ENCODE measurements at regions not wholly inside any gene's neighbourhood (a gene's known extent, or its start where the extent isn't known, plus 50 kb on each side); places are given as distances from the start of the nearest gene placed in this dataset.

DNA sequence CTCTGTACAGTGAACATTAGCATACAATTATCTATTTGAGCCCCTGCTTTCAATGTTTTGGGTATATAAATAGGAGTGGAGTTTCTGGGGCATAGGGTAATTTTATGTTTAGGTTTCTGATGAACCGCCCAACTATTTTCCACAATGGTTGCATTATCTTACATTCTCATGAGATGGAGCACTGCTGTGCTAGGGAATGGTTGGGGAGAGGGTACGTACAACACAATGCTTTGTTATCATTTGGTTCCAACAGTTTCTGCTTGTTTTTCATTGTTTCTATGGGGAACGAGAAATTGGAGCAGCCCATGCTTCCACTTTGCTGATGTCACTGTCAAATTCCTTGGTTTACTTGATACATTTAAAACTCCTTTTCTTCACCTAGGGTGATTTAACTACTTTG is 1115.3 kb downstream of the REEP3 start (continued):
- TF ChIP-seq, protein P1, sequence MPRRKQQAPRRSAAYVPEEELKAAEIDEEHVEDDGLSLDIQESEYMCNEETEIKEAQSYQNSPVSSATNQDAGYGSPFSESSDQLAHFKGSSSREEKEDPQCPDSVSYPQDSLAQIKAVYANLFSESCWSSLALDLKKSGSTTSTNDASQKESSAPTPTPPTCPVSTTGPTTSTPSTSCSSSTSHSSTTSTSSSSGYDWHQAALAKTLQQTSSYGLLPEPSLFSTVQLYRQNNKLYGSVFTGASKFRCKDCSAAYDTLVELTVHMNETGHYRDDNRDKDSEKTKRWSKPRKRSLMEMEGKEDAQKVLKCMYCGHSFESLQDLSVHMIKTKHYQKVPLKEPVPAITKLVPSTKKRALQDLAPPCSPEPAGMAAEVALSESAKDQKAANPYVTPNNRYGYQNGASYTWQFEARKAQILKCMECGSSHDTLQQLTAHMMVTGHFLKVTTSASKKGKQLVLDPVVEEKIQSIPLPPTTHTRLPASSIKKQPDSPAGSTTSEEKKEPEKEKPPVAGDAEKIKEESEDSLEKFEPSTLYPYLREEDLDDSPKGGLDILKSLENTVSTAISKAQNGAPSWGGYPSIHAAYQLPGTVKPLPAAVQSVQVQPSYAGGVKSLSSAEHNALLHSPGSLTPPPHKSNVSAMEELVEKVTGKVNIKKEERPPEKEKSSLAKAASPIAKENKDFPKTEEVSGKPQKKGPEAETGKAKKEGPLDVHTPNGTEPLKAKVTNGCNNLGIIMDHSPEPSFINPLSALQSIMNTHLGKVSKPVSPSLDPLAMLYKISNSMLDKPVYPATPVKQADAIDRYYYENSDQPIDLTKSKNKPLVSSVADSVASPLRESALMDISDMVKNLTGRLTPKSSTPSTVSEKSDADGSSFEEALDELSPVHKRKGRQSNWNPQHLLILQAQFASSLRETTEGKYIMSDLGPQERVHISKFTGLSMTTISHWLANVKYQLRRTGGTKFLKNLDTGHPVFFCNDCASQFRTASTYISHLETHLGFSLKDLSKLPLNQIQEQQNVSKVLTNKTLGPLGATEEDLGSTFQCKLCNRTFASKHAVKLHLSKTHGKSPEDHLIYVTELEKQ (tag by site-specific recombination; IDR thresholded peaks at IDR 0.05; ENCODE audit: borderline replicate concordance) = no peak
- no peak for TF ChIP-seq TCF7L2 (IDR thresholded peaks at IDR 0.05; ENCODE audit: borderline replicate concordance, low read depth, low read length)
- TF ChIP-seq ZNF302 (tag by site-specific recombination; IDR thresholded peaks at IDR 0.05; ENCODE audit: low read depth) = no peak
- no peak for TF ChIP-seq ZSCAN23 (tag by site-specific recombination; IDR thresholded peaks at IDR 0.05)
- no peak for TF ChIP-seq ZNF155 (tag by site-specific recombination; IDR thresholded peaks at IDR 0.05)
- no peak for TF ChIP-seq ZFP37 (tag by site-specific recombination; IDR thresholded peaks at IDR 0.05)

DNA sequence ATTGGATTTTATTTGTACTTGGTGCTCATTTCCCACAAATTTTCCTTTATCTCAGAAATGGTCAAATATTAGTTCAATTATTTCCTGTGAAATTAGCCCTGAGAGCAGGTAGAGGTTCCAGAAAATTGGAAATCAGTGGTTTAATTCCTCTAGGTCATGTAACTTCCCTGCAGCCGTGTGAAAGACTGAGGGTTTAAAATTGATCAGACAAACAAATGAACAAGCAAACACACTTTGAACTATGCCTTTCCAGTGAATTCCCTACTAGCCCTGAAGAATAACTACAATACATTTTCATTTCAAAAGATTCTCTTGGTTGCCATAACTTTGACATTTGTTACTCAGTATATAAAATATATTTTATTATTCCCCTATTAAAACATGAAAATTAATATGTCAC is 1116.7 kb downstream of the REEP3 start:
- CTCF ChIA-PET = no interaction called here

More for the DNA sequence above, 1116.7 kb downstream of the REEP3 start:
- Histone ChIP-seq H3K27ac (ENCODE audit: extremely low read depth, low read depth, low read length) (no peak overlapping the region), H3K9me3 (ENCODE audit: control insufficient read depth, insufficient read depth, low read depth, low read length) (no peaks in the 10 kb centered on the region), H3K4me1 (ENCODE audit: control insufficient read depth, insufficient read depth, low read length) (no peaks in the 10 kb centered on the region), H3K36me3 (ENCODE audit: control insufficient read depth in 2 of 2, insufficient read depth in 1 of 2, low read length in 2 of 2) (no peaks in the 10 kb centered on the region), H3K4me3 (ENCODE audit: low read depth, low read length) (no peak overlapping the region)
- POLR2A ChIA-PET = no interaction called here
- TF ChIP-seq TRIM28 (IDR thresholded peaks at IDR 0.05; ENCODE audit: borderline replicate concordance, low read length) (no peak), RBAK (tag by site-specific recombination; IDR thresholded peaks at IDR 0.05) (no peak), ZBTB8A (tag by site-specific recombination; IDR thresholded peaks at IDR 0.05) (no peak), SP3 (tag by site-specific recombination; IDR thresholded peaks at IDR 0.05) (no peak), ZFP3 (tag by site-specific recombination; IDR thresholded peaks at IDR 0.05; ENCODE audit: low read depth) (no peak), GLIS1 (tag by site-specific recombination; IDR thresholded peaks at IDR 0.05) (no peak), ZNF560 (tag by site-specific recombination; IDR thresholded peaks at IDR 0.05; ENCODE audit: borderline replicate concordance) (no peak), ZNF585B (tag by site-specific recombination; IDR thresholded peaks at IDR 0.05) (no peak), ZNF558 (tag by site-specific recombination; IDR thresholded peaks at IDR 0.05) (no peak), ZNF140 (tag by site-specific recombination; IDR thresholded peaks at IDR 0.05) (no peak)
- TF ChIP-seq, protein P2, sequence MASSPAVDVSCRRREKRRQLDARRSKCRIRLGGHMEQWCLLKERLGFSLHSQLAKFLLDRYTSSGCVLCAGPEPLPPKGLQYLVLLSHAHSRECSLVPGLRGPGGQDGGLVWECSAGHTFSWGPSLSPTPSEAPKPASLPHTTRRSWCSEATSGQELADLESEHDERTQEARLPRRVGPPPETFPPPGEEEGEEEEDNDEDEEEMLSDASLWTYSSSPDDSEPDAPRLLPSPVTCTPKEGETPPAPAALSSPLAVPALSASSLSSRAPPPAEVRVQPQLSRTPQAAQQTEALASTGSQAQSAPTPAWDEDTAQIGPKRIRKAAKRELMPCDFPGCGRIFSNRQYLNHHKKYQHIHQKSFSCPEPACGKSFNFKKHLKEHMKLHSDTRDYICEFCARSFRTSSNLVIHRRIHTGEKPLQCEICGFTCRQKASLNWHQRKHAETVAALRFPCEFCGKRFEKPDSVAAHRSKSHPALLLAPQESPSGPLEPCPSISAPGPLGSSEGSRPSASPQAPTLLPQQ (tag by site-specific recombination; IDR thresholded peaks at IDR 0.05) = no peak
- TF ChIP-seq, protein P3, sequence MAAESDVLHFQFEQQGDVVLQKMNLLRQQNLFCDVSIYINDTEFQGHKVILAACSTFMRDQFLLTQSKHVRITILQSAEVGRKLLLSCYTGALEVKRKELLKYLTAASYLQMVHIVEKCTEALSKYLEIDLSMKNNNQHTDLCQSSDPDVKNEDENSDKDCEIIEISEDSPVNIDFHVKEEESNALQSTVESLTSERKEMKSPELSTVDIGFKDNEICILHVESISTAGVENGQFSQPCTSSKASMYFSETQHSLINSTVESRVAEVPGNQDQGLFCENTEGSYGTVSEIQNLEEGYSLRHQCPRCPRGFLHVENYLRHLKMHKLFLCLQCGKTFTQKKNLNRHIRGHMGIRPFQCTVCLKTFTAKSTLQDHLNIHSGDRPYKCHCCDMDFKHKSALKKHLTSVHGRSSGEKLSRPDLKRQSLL (tag by site-specific recombination; IDR thresholded peaks at IDR 0.05) = no peak
- TF ChIP-seq, protein P4, sequence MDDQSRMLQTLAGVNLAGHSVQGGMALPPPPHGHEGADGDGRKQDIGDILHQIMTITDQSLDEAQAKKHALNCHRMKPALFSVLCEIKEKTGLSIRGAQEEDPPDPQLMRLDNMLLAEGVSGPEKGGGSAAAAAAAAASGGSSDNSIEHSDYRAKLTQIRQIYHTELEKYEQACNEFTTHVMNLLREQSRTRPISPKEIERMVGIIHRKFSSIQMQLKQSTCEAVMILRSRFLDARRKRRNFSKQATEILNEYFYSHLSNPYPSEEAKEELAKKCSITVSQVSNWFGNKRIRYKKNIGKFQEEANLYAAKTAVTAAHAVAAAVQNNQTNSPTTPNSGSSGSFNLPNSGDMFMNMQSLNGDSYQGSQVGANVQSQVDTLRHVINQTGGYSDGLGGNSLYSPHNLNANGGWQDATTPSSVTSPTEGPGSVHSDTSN (CRISPR knock-in tag; IDR thresholded peaks at IDR 0.05) = no peak
- TF ChIP-seq, protein P5, sequence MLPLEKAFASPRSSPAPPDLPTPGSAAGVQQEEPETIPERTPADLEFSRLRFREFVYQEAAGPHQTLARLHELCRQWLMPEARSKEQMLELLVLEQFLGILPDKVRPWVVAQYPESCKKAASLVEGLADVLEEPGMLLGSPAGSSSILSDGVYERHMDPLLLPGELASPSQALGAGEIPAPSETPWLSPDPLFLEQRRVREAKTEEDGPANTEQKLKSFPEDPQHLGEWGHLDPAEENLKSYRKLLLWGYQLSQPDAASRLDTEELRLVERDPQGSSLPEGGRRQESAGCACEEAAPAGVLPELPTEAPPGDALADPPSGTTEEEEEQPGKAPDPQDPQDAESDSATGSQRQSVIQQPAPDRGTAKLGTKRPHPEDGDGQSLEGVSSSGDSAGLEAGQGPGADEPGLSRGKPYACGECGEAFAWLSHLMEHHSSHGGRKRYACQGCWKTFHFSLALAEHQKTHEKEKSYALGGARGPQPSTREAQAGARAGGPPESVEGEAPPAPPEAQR (tag by site-specific recombination; IDR thresholded peaks at IDR 0.05) = no peak
